ELF-1 (cell line): ENCODE measurements at regions not wholly inside any gene's neighbourhood (a gene's known extent, or its start where the extent isn't known, plus 50 kb on each side); places are given as distances from the start of the nearest gene placed in this dataset.

Experiments used
- DNase-seq: peaks from one replicate; pipeline ENCODE4 v3.0.0-alpha.2; 2016; ENCODE audit warnings: low read depth, low spot score

GRCh38 chr15:29919380-29919881 is 97.2 kb upstream of the TJP1 start:
- peak; percentile 5 for DNase-seq

GRCh38 chr15:29917600-29918597 is 95.6 kb upstream of the TJP1 start:
- DNase-seq, result no peak

- DNase-seq, result no peak
Observed at GRCh38 chr15:29914511-29914926, 92.3 kb upstream of the TJP1 start.

GRCh38 chr15:29913528-29914135 is 91.4 kb upstream of the TJP1 start:
- DNase-seq, result no peak

GRCh38 chr15:29911705-29912104 is 89.4 kb upstream of the TJP1 start:
- DNase-seq, result no peak

GRCh38 chr15:29910068-29910467 is 87.8 kb upstream of the TJP1 start:
- DNase-seq, result no peak

GRCh38 chr15:29904757-29905417 is 82.6 kb upstream of the TJP1 start:
- DNase-seq, result peak; percentile 8

- DNase-seq, result peak; percentile 50
Observed at GRCh38 chr15:29903785-29904464, 81.7 kb upstream of the TJP1 start.

GRCh38 chr15:29903028-29903427 is 80.8 kb upstream of the TJP1 start:
- no peak for DNase-seq

- DNase-seq, result no peak
Observed at GRCh38 chr15:29900237-29901189, 78.2 kb upstream of the TJP1 start.

GRCh38 chr15:29896062-29896461 is 73.8 kb upstream of the TJP1 start:
- DNase-seq, result no peak

- DNase-seq, result no peak
Observed at GRCh38 chr15:29891096-29891457, 68.8 kb upstream of the TJP1 start.

GRCh38 chr15:29890336-29891095 is 68.2 kb upstream of the TJP1 start:
- DNase-seq, result no peak

GRCh38 chr15:29889542-29890329 is 67.5 kb upstream of the TJP1 start:
- DNase-seq, result peak; percentile 30

GRCh38 chr15:29888646-29889045 is 66.4 kb upstream of the TJP1 start:
- DNase-seq, result peak; percentile 77

GRCh38 chr15:29887721-29888120 is 65.5 kb upstream of the TJP1 start:
- no peak for DNase-seq

- peak; percentile 35 for DNase-seq
Observed at GRCh38 chr15:29885183-29885582, 62.9 kb upstream of the TJP1 start.

GRCh38 chr15:29883126-29883525 is 60.9 kb upstream of the TJP1 start:
- peak; percentile 55 for DNase-seq

GRCh38 chr15:29880886-29881285 is 58.6 kb upstream of the TJP1 start:
- DNase-seq, result no peak
